ENCODE measurements at regions not wholly inside any gene's neighbourhood (a gene's known extent, or its start where the extent isn't known, plus 50 kb on each side); places are given as distances from the start of the nearest gene placed in this dataset.
"Not testable (repeated sequence)": the region's sequence is repeated elsewhere in the genome, so short reads cannot be mapped to it uniquely, and the experiment has no call there.

DNA sequence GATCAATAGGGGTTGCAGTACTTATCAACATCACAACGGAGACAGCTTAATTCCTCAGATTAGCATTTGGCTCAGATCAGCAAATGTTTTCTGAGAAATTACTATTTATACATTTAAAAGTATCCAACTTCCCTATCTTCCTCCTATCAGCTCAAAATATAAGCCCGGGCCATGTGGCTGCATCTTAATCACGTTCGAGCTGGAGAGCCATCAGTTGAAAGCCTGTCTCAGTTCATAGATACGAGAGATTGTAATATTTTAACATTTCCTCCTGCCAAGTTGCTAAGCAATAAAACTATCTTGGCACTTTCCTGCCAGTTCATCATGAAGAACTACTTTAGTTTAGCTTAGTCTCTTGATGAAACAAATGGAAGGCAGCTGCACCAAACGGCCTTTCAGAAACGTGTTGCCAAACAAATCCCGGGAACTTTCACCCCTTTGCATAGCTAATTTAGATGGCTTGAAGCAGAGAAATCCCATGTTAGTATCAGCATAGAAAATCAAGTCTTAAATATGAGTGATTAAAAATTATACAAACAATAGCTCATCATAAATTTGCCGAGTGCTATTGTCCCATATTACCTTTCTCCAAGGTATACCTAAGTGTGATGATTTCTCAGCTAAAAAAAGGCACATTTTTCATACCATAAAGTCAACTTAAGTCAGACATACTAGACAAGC lies 82.3 kb upstream of the BDP1 start:
- not testable (repeated sequence) for TF ChIP-seq POLR2A, CTCF (IDR thresholded peaks at IDR 0.05)

All from right lobe of liver (tissue), 4 donors.